Brain microvascular endothelial cell (primary cell): ENCODE measurements at regions not wholly inside any gene's neighbourhood (a gene's known extent, or its start where the extent isn't known, plus 50 kb on each side); places are given as distances from the start of the nearest gene placed in this dataset.

Source experiments
- DNase-seq: peaks from one replicate; pipeline ENCODE4 v3.0.0-alpha.2; 2020
- H3K27ac ChIP-seq: fragments of 250-450 bp; sonication (Bioruptor Pico); 2 replicates; pipeline ENCODE4 v1.5.1; 2020; ENCODE audit warnings: mild to moderate bottlenecking, moderate library complexity
- H3K27me3 ChIP-seq: fragments of 250-450 bp; sonication (Bioruptor Pico); replicated peaks from 2 replicates; pipeline ENCODE4 v1.5.1; 2020; ENCODE audit warnings: mild to moderate bottlenecking
- H3K36me3 ChIP-seq: fragments of 250-450 bp; sonication (Bioruptor Pico); replicated peaks from 2 replicates; pipeline ENCODE4 v1.5.1; 2020; ENCODE audit warnings: mild to moderate bottlenecking
- H3K4me3 ChIP-seq: 2 replicates; pipeline ENCODE4 v1.5.1; 2011; ENCODE audit warnings: low read depth, mild to moderate bottlenecking, control low read depth, low read length, moderate library complexity
- CTCF ChIP-seq: IDR thresholded peaks from 2 replicates; pipeline ENCODE4 v1.5.1; 2011; ENCODE audit warnings: low read depth, mild to moderate bottlenecking, moderate library complexity, low read length, control low read depth, inconsistent platforms; ENCODE audit errors: missing control alignments
- in situ Hi-C: cut with HindIII; loops from 2 replicates; pipeline ENCODE4 v1.10.0; 2017; ENCODE audit warnings: low sequenced_read_pairs, low pct_ligation_motif_present

GRCh38 chr22:49705972-49706352 is 121.7 kb downstream of the BRD1 start:
- no peak overlapping the region for H3K27ac ChIP-seq
- no peak overlapping the region for H3K4me3 ChIP-seq
- no peaks in the 10 kb centered on the region for H3K27me3 ChIP-seq
- no peak for DNase-seq
- H3K36me3 ChIP-seq, result no peaks in the 10 kb centered on the region
- TF ChIP-seq CTCF, result no peak
- in situ Hi-C loops, result no loop called here

- no peaks in the 10 kb centered on the region for H3K27me3 ChIP-seq
- no peaks in the 10 kb centered on the region for H3K36me3 ChIP-seq
- TF ChIP-seq CTCF, result no peak
- H3K4me3 ChIP-seq, result no peak overlapping the region
- DNase-seq, result no peak
- in situ Hi-C loops, result no loop called here
- H3K27ac ChIP-seq, result no peak overlapping the region
Measured at GRCh38 chr22:49705216-49705971, 122.3 kb downstream of the BRD1 start.

GRCh38 chr22:49704345-49705215 is 123.1 kb downstream of the BRD1 start:
- in situ Hi-C loops, result no loop called here
- H3K36me3 ChIP-seq, result no peaks in the 10 kb centered on the region
- TF ChIP-seq CTCF, result no peak
- H3K27ac ChIP-seq, result no peak overlapping the region
- no peaks in the 10 kb centered on the region for H3K27me3 ChIP-seq
- H3K4me3 ChIP-seq, result no peak overlapping the region
- DNase-seq, result no peak

GRCh38 chr22:49703990-49704344 is 123.7 kb downstream of the BRD1 start:
- Histone ChIP-seq H3K27ac (no peak overlapping the region), H3K4me3 (no peak overlapping the region), H3K27me3 (no peaks in the 10 kb centered on the region), H3K36me3 (no peaks in the 10 kb centered on the region)
- DNase-seq, result no peak
- in situ Hi-C loops, result no loop called here
- no peak for TF ChIP-seq CTCF

- Histone ChIP-seq H3K27ac (no peak overlapping the region), H3K4me3 (no peak overlapping the region), H3K36me3 (no peaks in the 10 kb centered on the region), H3K27me3 (no peaks in the 10 kb centered on the region)
- in situ Hi-C loops, result no loop called here
- DNase-seq, result no peak
- TF ChIP-seq CTCF, result no peak
Measured at GRCh38 chr22:49703505-49703904, 124.2 kb downstream of the BRD1 start.

GRCh38 chr22:49702068-49702397 is 125.6 kb downstream of the BRD1 start:
- Histone ChIP-seq H3K27ac (no peak overlapping the region), H3K27me3 (no peaks in the 10 kb centered on the region), H3K36me3 (no peaks in the 10 kb centered on the region), H3K4me3 (no peak overlapping the region)
- DNase-seq, result no peak
- in situ Hi-C loops, result no loop called here
- TF ChIP-seq CTCF, result no peak
